ENCODE measurements at regions not wholly inside any gene's neighbourhood (a gene's known extent, or its start where the extent isn't known, plus 50 kb on each side); places are given as distances from the start of the nearest gene placed in this dataset.

DNA sequence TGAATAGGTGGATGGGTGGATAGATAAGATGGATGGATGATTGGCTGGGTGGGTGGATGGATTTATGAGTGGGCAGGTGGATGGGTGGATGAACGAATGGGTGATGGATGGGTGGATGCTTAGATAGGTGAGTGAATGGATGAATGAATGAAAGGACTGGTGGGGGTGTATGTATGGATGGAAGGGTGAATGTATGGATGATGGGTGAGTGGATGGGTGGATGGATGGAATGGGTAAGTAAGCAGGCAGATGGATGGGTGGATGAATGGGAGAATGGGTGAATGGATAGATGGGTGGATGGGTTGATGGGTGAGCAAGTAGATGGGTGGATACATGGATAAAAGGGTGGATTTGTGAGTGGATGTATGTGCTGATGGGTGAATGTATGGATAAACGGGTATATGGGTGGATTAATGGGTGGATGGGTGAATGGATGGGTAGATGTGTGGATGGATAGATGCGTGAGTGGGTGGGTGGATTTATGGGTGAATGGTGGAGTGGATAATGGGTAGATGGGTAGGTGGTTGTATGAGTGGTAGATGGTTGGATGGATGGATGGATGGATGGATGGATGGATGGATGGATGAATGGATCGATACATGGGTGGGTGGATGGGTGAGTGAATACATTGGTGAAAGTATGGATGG lies 682.6 kb downstream of the HS3ST4 start:
- Mint-ChIP-seq H3K4me3 (no peak overlapping the region), H3K4me1 (no peaks in the 10 kb centered on the region), H3K27me3 (ENCODE audit: insufficient read depth, low read depth) (no peaks in the 10 kb centered on the region), H3K9me3 (no peaks in the 10 kb centered on the region), H3K27ac (no peak overlapping the region), H3K36me3 (no peaks in the 10 kb centered on the region)
- Histone ChIP-seq H3K4me3 (no peak overlapping the region), H3K9me3 (ENCODE audit: low read depth) (no peaks in the 10 kb centered on the region), H3K9ac (no peak overlapping the region), H2AFZ (replicated peaks) (no peak overlapping the region), H3K27me3 (no peaks in the 10 kb centered on the region), H3K36me3 (no peaks in the 10 kb centered on the region), H3K27ac (no peak overlapping the region), H3K4me1 (no peaks in the 10 kb centered on the region), H4K20me1 (ENCODE audit: low read depth) (no peaks in the 10 kb centered on the region), H3K4me2 (no peak overlapping the region), H3F3A (ENCODE audit: low read depth) (no peaks in the 10 kb centered on the region), H3K79me2 (ENCODE audit: low read depth) (no peaks in the 10 kb centered on the region)
- TF ChIP-seq, protein P1, sequence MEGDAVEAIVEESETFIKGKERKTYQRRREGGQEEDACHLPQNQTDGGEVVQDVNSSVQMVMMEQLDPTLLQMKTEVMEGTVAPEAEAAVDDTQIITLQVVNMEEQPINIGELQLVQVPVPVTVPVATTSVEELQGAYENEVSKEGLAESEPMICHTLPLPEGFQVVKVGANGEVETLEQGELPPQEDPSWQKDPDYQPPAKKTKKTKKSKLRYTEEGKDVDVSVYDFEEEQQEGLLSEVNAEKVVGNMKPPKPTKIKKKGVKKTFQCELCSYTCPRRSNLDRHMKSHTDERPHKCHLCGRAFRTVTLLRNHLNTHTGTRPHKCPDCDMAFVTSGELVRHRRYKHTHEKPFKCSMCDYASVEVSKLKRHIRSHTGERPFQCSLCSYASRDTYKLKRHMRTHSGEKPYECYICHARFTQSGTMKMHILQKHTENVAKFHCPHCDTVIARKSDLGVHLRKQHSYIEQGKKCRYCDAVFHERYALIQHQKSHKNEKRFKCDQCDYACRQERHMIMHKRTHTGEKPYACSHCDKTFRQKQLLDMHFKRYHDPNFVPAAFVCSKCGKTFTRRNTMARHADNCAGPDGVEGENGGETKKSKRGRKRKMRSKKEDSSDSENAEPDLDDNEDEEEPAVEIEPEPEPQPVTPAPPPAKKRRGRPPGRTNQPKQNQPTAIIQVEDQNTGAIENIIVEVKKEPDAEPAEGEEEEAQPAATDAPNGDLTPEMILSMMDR (IDR thresholded peaks at IDR 0.05): no peak
- TF ChIP-seq EZH2phosphoT487 (IDR thresholded peaks at IDR 0.05) (no peak), EZH2 (IDR thresholded peaks at IDR 0.05) (no peak)
- DNase-seq (ENCODE audit: low spot score): no peak

DNA sequence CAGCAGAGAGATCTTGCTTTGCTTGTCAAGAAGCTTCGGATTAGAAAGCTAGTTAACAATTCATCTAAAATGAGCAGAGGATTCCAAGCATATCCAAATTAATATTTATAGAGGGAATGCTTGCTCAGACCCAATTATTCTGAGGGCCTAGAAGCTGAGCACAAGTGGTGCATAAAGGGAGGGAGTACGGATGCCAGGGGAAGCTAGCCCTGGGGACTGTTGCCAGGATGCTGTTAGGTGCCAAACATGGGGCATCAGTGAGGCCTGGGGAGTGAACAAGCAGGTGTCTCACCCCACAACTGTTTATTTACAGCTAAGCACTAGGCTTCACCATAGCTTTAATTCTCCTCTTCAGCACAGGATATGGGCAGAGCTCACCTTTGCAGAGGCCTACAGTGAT lies 684.1 kb upstream of the C16orf82 start:
- no peak overlapping the region for H3K27ac Mint-ChIP-seq
- H3K27me3 ChIP-seq: no peaks in the 10 kb centered on the region
- peaks cover 24% of the 10 kb centered on the region for H3K4me1 ChIP-seq
- H3K27me3 Mint-ChIP-seq (ENCODE audit: insufficient read depth, low read depth): peaks cover 3% of the 10 kb centered on the region
- H3K4me3 ChIP-seq: no peak overlapping the region
- no peak overlapping the region for H2AFZ ChIP-seq (replicated peaks)
- peaks cover 3% of the 10 kb centered on the region for H3K9me3 Mint-ChIP-seq
- no peaks in the 10 kb centered on the region for H4K20me1 ChIP-seq (ENCODE audit: low read depth)
- no peak overlapping the region for H3K4me2 ChIP-seq
- no peak overlapping the region for H3K4me3 Mint-ChIP-seq
- TF ChIP-seq, protein P1 (IDR thresholded peaks at IDR 0.05): no peak
- no peaks in the 10 kb centered on the region for H3K9me3 ChIP-seq (ENCODE audit: low read depth)
- no peak for DNase-seq (ENCODE audit: low spot score)
- peaks cover 34% of the 10 kb centered on the region for H3K4me1 Mint-ChIP-seq
- peaks cover 21% of the 10 kb centered on the region for H3F3A ChIP-seq (ENCODE audit: low read depth)
- H3K27ac ChIP-seq: no peak overlapping the region
- no peaks in the 10 kb centered on the region for H3K36me3 ChIP-seq
- H3K79me2 ChIP-seq (ENCODE audit: low read depth): no peaks in the 10 kb centered on the region
- no peak overlapping the region for H3K9ac ChIP-seq
- H3K36me3 Mint-ChIP-seq: no peaks in the 10 kb centered on the region

DNA sequence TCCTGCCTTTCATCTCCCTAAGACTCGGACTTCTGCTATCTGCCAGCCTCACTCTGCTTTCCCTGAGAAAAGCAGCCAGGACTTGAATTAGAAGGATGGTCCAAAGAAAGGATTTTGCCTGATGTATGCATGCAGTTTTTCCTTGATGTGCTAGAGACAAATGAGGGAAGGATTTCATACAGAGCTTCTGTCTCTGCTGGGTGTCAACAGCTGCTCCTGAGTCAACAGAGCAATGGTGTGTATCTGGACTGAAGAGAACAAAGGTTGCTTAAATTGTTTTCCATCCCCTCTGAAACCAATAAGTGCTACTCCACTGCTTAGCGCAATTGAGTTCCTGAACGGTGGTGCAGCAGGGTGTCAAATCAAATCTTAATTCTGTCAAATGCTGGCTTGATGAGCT lies 680.6 kb upstream of the C16orf82 start:
- H3K4me1 Mint-ChIP-seq: peaks cover 34% of the 10 kb centered on the region
- no peaks in the 10 kb centered on the region for H3K36me3 Mint-ChIP-seq
- Histone ChIP-seq H2AFZ (replicated peaks) (no peak overlapping the region), H3K4me3 (no peak overlapping the region), H3K4me1 (peaks cover 24% of the 10 kb centered on the region), H3K27me3 (no peaks in the 10 kb centered on the region), H3F3A (ENCODE audit: low read depth) (peaks cover 21% of the 10 kb centered on the region), H3K4me2 (peak overlapping the region; percentile 25), H3K27ac (peak overlapping the region; percentile 36), H3K79me2 (ENCODE audit: low read depth) (no peaks in the 10 kb centered on the region), H4K20me1 (ENCODE audit: low read depth) (no peaks in the 10 kb centered on the region), H3K9ac (no peak overlapping the region), H3K9me3 (ENCODE audit: low read depth) (no peaks in the 10 kb centered on the region), H3K36me3 (no peaks in the 10 kb centered on the region)
- peak; percentile 42 for DNase-seq (ENCODE audit: low spot score)
- H3K4me3 Mint-ChIP-seq: peak overlapping the region; percentile 3
- TF ChIP-seq EZH2phosphoT487 (IDR thresholded peaks at IDR 0.05) (no peak), EZH2 (IDR thresholded peaks at IDR 0.05) (no peak)
- TF ChIP-seq, protein P1 (IDR thresholded peaks at IDR 0.05): no peak
- peaks cover 3% of the 10 kb centered on the region for H3K9me3 Mint-ChIP-seq
- H3K27me3 Mint-ChIP-seq (ENCODE audit: insufficient read depth, low read depth): peaks cover 3% of the 10 kb centered on the region
- H3K27ac Mint-ChIP-seq: peak overlapping the region; percentile 58
